LNCaP clone FGC (cell line): ENCODE measurements at regions not wholly inside any gene's neighbourhood (a gene's known extent, or its start where the extent isn't known, plus 50 kb on each side); places are given as distances from the start of the nearest gene placed in this dataset.
"Not testable (repeated sequence)": the region's sequence is repeated elsewhere in the genome, so short reads cannot be mapped to it uniquely, and the experiment has no call there.

Source experiments
- DNase-seq: peaks from one replicate; pipeline ENCODE4 v3.0.0-alpha.2; 2011; ENCODE audit warnings: low read depth
- H3K4me3 ChIP-seq: 2 replicates; pipeline ENCODE4 v1.5.1; 2011; ENCODE audit warnings: mild to moderate bottlenecking, low read depth, low read length, control low read depth
- CTCF ChIP-seq: IDR thresholded peaks from 2 replicates; pipeline ENCODE4 v1.5.1; 2012; ENCODE audit warnings: mild to moderate bottlenecking; ENCODE audit not compliant: control insufficient read depth, insufficient read depth; ENCODE audit errors: extremely low read depth

GRCh38 chr4:134122903-134123302 lies 78.7 kb downstream of the PABPC4L start:
- no peak overlapping the region for H3K4me3 ChIP-seq
- no peak for DNase-seq
- TF ChIP-seq CTCF: no peak

GRCh38 chr4:134117392-134118183 lies 84.0 kb downstream of the PABPC4L start:
- TF ChIP-seq CTCF: no peak
- no peak for DNase-seq

GRCh38 chr4:134089885-134090284 lies 111.7 kb downstream of the PABPC4L start:
- DNase-seq: no peak
- H3K4me3 ChIP-seq: no peak overlapping the region
- no peak for TF ChIP-seq CTCF

More at GRCh38 chr4:134117392-134118183, 84.0 kb downstream of the PABPC4L start:
- H3K4me3 ChIP-seq: no peak overlapping the region

GRCh38 chr4:134085496-134085895 lies 116.1 kb downstream of the PABPC4L start:
- TF ChIP-seq CTCF: no peak
- no peak for DNase-seq
- H3K4me3 ChIP-seq: no peak overlapping the region

GRCh38 chr4:134079085-134079484 lies 122.5 kb downstream of the PABPC4L start:
- not testable (repeated sequence) for DNase-seq, H3K4me3 ChIP-seq

GRCh38 chr4:134078230-134078914 lies 123.2 kb downstream of the PABPC4L start:
- no peak for TF ChIP-seq CTCF
- no peak for DNase-seq
- H3K4me3 ChIP-seq: no peak overlapping the region

GRCh38 chr4:134073711-134074110 lies 127.9 kb downstream of the PABPC4L start:
- no peak for DNase-seq
- no peak overlapping the region for H3K4me3 ChIP-seq
- no peak for TF ChIP-seq CTCF
